AG09319 (cell line): ENCODE measurements at regions not wholly inside any gene's neighbourhood (a gene's known extent, or its start where the extent isn't known, plus 50 kb on each side); places are given as distances from the start of the nearest gene placed in this dataset.

Experiments
- DNase-seq: peaks from one replicate; pipeline ENCODE4 v3.0.0-alpha.2; 2010; ENCODE audit warnings: low read depth; ENCODE audit errors: extremely low read depth
- CTCF ChIP-seq: IDR thresholded peaks from 2 replicates; pipeline ENCODE4 v1.5.1; 2011; ENCODE audit warnings: low read depth, mild to moderate bottlenecking, inconsistent platforms, low read length, moderate library complexity

DNA sequence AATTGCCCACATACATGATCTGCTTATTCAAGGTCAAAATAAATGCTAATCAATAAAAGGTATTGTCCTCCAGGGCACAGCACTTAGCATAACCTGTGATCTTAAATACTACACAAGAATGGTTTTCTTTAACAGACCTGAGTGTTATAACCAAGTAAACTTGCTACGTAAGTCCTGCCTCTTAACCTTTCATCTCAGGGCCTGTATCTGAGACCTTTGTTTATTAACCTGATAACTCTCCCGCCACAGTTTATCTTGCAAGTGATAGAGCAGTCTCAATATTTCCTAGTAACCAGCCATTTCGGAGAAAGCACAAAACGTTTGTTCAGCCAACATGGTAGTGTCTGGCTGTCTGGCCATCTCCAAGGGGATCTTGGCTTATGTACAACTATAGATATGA lies 88.4 kb downstream of the DUSP6 start:
- no peak for TF ChIP-seq CTCF

DNA sequence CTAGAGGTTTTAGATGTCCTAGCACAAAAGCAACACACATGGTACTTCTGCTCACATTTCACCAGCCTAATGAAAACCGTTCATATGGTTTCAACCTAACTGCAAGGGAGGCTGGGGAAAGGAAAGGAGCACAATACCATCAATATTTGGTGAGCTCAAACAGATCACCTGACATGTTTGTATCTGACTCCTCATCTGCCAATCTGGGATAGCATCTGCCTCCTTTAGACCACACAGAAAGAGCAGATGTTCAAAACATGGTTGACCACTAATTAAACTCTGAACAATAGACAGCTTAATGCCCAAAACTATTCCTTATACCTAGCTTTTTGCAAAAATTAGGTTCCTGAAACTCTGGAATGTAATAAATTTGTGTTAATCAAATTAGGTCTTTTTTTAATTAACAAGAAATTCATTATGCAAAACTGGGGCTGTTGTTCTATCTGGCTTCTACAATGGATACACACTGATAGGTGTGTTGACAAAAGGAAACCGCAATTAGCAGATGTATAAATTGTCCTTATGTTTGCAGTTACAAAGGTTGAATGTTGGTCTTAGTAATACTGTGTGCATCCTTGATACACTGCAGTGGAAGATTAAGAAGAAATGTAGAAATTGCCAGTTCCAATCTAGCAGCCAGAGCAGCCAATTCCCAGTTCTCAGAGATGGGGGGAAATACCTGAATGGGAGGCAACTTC lies 89.3 kb downstream of the DUSP6 start:
- no peak for TF ChIP-seq CTCF
- DNase-seq: no peak

More for the DNA sequence above, 88.4 kb downstream of the DUSP6 start:
- no peak for DNase-seq

DNA sequence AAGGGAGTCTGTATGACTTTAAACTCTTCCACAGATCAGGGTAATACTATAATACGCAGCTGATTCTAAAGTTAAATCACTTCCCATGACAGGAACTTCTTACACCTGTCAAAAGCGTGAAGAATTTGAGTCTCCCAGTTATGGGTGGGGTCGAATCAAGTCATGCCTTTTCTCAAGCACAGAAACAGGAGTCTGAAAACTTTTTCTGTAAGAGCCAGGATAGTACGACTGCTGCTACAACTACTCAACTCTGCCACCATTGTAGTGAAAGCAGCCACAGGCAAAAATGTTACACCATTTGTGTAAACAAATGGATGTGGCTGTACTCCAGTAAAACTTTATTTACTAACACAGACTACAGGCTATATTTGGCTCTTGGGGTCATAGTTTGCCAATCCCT lies 90.3 kb downstream of the DUSP6 start:
- no peak for DNase-seq

GRCh38 chr12:89260841-89261637 lies 91.3 kb downstream of the DUSP6 start:
- no peak for TF ChIP-seq CTCF
- no peak for DNase-seq

More for the DNA sequence above, 90.3 kb downstream of the DUSP6 start:
- TF ChIP-seq CTCF: no peak

DNA sequence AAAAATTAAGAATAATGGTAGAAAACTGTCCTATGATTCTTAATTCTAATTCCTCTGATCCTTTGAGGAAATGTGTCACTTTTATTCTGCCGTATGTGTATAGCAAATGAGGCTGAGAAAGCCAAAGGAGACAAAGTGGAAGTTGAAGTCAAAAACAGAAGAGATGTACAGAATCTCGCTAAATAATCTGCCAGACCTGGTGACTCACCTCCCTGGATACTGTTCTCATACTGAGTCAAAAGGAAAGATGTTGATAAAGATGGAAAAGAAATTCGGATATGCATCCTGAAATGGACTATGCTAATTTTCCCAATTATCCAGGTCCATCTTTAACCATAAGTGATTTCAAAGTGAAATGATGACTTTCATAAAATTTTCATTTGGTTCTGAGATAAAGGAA lies 92.5 kb downstream of the DUSP6 start:
- no peak for DNase-seq
- TF ChIP-seq CTCF: no peak

DNA sequence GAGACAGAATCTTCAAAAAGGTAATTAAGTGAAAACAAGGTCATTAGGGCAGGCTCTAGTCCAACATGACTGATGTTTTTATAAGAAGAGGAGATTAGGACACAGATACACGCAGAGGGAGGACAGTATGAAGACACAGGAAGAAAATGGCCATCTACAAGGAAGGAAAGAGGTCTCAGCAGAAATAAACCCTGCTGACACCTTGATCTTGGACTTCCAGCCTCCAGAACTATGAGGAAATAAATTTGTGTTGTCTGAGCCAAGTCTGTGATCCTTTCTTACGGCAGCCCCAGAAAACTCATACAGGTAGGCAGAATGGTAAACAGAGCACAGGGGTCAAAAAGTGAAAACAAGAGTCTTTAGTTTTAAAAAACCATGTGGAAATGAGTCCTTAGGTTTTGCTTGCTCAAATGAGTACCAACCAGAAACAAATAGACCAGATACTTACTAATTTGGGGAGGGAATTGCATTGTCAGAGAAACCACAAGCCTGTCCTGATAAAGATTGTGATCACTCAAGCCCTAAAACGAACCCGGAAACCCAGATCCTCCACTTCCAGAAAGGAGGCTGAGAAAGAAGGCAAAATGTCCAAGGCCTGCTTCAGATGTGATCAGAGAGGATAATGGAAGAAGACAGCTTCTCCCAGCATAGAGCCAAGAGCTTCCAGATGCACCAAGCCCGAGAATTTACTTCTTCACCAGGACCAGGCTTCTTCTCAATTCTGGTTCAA lies 93.9 kb downstream of the DUSP6 start:
- no peak for TF ChIP-seq CTCF
- no peak for DNase-seq

GRCh38 chr12:89257340-89257739 lies 95.0 kb downstream of the DUSP6 start:
- TF ChIP-seq CTCF: no peak
- no peak for DNase-seq
